Psoas muscle (tissue), 7 donors: ENCODE measurements at regions not wholly inside any gene's neighbourhood (a gene's known extent, or its start where the extent isn't known, plus 50 kb on each side); places are given as distances from the start of the nearest gene placed in this dataset.

ENCODE experiments used
- ATAC-seq, 4 donors: fragments of 200-7000 bp; cut with Tn5 transposase; one replicate each; pipeline ENCODE4 v1.9.1; 2020; ENCODE audit warnings: moderate library complexity in 3 of 4, mild to moderate bottlenecking in 2 of 4
- DNase-seq, 2 donors: peaks; one replicate each; pipeline ENCODE4 v3.0.0-alpha.2; 2020
- H3K27ac ChIP-seq: fragments of 200-600 bp; one replicate; pipeline ENCODE4 v1.8.0; 2022
- H3K27me3 ChIP-seq, 3 donors: fragments of 200-600 bp in 1 of 3; one replicate each; pipeline versions ENCODE4 v1.6.1 to v1.8.0; 2013 to 2022; ENCODE audit warnings: low read length in 2 of 3, mild to moderate bottlenecking in 2 of 3, moderate library complexity in 1 of 3; ENCODE audit not compliant: insufficient read depth in 3 of 3
- H3K36me3 ChIP-seq, 2 donors: fragments of 200-600 bp in 1 of 2; one replicate each; pipeline versions ENCODE4 v1.6.1 to v1.8.0; 2013 to 2022; ENCODE audit warnings: low read depth in 1 of 2, mild to moderate bottlenecking in 1 of 2, moderate library complexity in 1 of 2; ENCODE audit not compliant: insufficient read depth in 1 of 2
- H3K4me1 ChIP-seq: fragments of 200-600 bp; one replicate; pipeline ENCODE4 v1.8.0; 2022
- H3K4me3 ChIP-seq: fragments of 200-600 bp; one replicate; pipeline ENCODE4 v1.8.0; 2022; ENCODE audit warnings: mild to moderate bottlenecking
- H3K9me3 ChIP-seq: fragments of 200-600 bp; one replicate; pipeline ENCODE4 v1.8.0; 2022
- CTCF ChIP-seq: fragments of 200-600 bp; IDR thresholded peaks from one replicate; pipeline ENCODE4 v1.8.0; 2022; ENCODE audit warnings: antibody characterized with exemption
- WGBS, 3 donors: extraction: QIAGEN DNeasy Blood & Tissue Kit; methylation state at CpG; one replicate each; pipeline versions ENCODE4 v1.1.6 to v1.1.7; 2013; 5-methylcytosine and 5-hydroxymethylcytosine counted together
- intact Hi-C, 2 donors: fragments of 100-400 bp; cut with DNase I; formaldehyde crosslinking; loops; one replicate each; pipeline versions ENCODE4 v1.11.0 to v1.14.2; 2022
- donor health status: healthy with polysubstance abuse.
- donor health status: DM: no; HTN: no; CAD: no; lungs with moderate emphysema.
- donor health status: Bipolar disorder and iron deficiency.
- donor health status: healthy.
- donor health status: DM: yes; HTN: yes; CAD: no.
- donor health status: DM: no; HTN: no; CAD: no.
- donor health status: DM: yes; HTN: yes; CAD: no.

- H3K4me3 ChIP-seq: no peak overlapping the region
- no peaks in the 10 kb centered on the region for H3K27me3 ChIP-seq
- 57 to 69% (median 63%) methylated on average over 4 of the region's 4 CpGs for WGBS, 3 donors
- no peaks in the 10 kb centered on the region for H3K4me1 ChIP-seq
- TF ChIP-seq CTCF: no peak
- H3K27ac ChIP-seq: no peak overlapping the region
- H3K9me3 ChIP-seq: no peaks in the 10 kb centered on the region
- ATAC-seq (no peak), DNase-seq (no peak)
- intact Hi-C loops: no loop called here
- no peaks in the 10 kb centered on the region for H3K36me3 ChIP-seq
Observed at GRCh38 chr1:177632923-177633615, 336.8 kb downstream of the SEC16B start.

GRCh38 chr1:177631770-177632169, 338.1 kb downstream of the SEC16B start:
- intact Hi-C loops: no loop called here
- no peak for DNase-seq
- H3K36me3 ChIP-seq: no peaks in the 10 kb centered on the region
- H3K27ac ChIP-seq: no peak overlapping the region
- no peak overlapping the region for H3K4me3 ChIP-seq
- no peaks in the 10 kb centered on the region for H3K4me1 ChIP-seq
- TF ChIP-seq CTCF: no peak
- 85 to 88% (median 88%) methylated on average over 2 of the region's 2 CpGs for WGBS, 3 donors
- no peaks in the 10 kb centered on the region for H3K27me3 ChIP-seq
- ATAC-seq: no peak
- no peaks in the 10 kb centered on the region for H3K9me3 ChIP-seq

GRCh38 chr1:177629526-177629925, 340.3 kb downstream of the SEC16B start:
- no peaks in the 10 kb centered on the region for H3K36me3 ChIP-seq
- intact Hi-C loops: no loop called here
- no peaks in the 10 kb centered on the region for H3K27me3 ChIP-seq
- no peak for TF ChIP-seq CTCF
- 66 to 76% (median 72%) methylated on average over 1 of the region's 1 CpG for WGBS, 3 donors
- DNase-seq (no peak), ATAC-seq (no peak)
- H3K4me3 ChIP-seq: no peak overlapping the region
- no peaks in the 10 kb centered on the region for H3K9me3 ChIP-seq
- H3K4me1 ChIP-seq: no peaks in the 10 kb centered on the region
- H3K27ac ChIP-seq: no peak overlapping the region

- ATAC-seq: no peak
- H3K4me3 ChIP-seq: no peak overlapping the region
- TF ChIP-seq CTCF: no peak
- intact Hi-C loops: no loop called here
- no peaks in the 10 kb centered on the region for H3K9me3 ChIP-seq
- 77 to 82% (median 79%) methylated on average over 4 of the region's 4 CpGs for WGBS, 3 donors
- no peak overlapping the region for H3K27ac ChIP-seq
- no peaks in the 10 kb centered on the region for H3K36me3 ChIP-seq
- no peaks in the 10 kb centered on the region for H3K27me3 ChIP-seq
- DNase-seq: no peak
- H3K4me1 ChIP-seq: no peaks in the 10 kb centered on the region
Observed at GRCh38 chr1:177627148-177627910, 342.5 kb downstream of the SEC16B start.
